HepG2 (cell line): ENCODE measurements at regions not wholly inside any gene's neighbourhood (a gene's known extent, or its start where the extent isn't known, plus 50 kb on each side); places are given as distances from the start of the nearest gene placed in this dataset.

ENCODE experiments used
- ARNT ChIP-seq: fragments of 450-650 bp; IDR thresholded peaks from 2 replicates; pipeline ENCODE4 v1.6.1; 2017
- CHCHD3 ChIP-seq: sonication (generic); formaldehyde crosslinking; IDR thresholded peaks from 2 replicates; pipeline ENCODE4 v1.8.0; 2022; ENCODE audit warnings: mild to moderate bottlenecking, missing genetic modification reagents, moderate library complexity
- FOXO1 ChIP-seq: sonication (generic); formaldehyde crosslinking; IDR thresholded peaks from 2 replicates; pipeline ENCODE4 v1.4.0; 2020; ENCODE audit warnings: missing genetic modification reagents
- HNF4G ChIP-seq, 2 experiments: sonication (generic) in 1 of 2; formaldehyde crosslinking in 1 of 2; IDR thresholded peaks; 2 replicates each; pipeline versions ENCODE4 v1.4.0 to v1.6.1; 2011 to 2020; ENCODE audit warnings: borderline replicate concordance in 2 of 2, low read depth in 2 of 2, mild to moderate bottlenecking in 2 of 2, low read length in 1 of 2, missing genetic modification reagents in 1 of 2, moderate library complexity in 1 of 2
- MXI1 ChIP-seq: IDR thresholded peaks from 3 replicates; pipeline ENCODE4 v1.6.1; 2012; ENCODE audit warnings: low read depth, low read length, inconsistent platforms, borderline replicate concordance
- NFYC ChIP-seq: IDR thresholded peaks from 2 replicates; pipeline ENCODE4 v1.6.1; 2016; ENCODE audit warnings: missing genetic modification reagents, missing compliant biosample characterization
- PHF21A ChIP-seq: sonication (generic); formaldehyde crosslinking; IDR thresholded peaks from 2 replicates; pipeline ENCODE4 v1.5.0; 2020; ENCODE audit warnings: mild to moderate bottlenecking, missing genetic modification reagents
- RAD21 ChIP-seq: fragments of 450-650 bp; formaldehyde crosslinking; IDR thresholded peaks from 2 replicates; pipeline ENCODE4 v1.5.0; 2020; ENCODE audit warnings: mild to moderate bottlenecking
- SRSF9 ChIP-seq: fragments of 200-400 bp; formaldehyde crosslinking; IDR thresholded peaks from 2 replicates; pipeline ENCODE4 v1.6.1; 2018; ENCODE audit warnings: borderline replicate concordance, mild to moderate bottlenecking, low read depth, low read length; ENCODE audit not compliant: insufficient read depth, poor library complexity, severe bottlenecking
- ZNF205 ChIP-seq: IDR thresholded peaks from 2 replicates; pipeline ENCODE4 v1.6.1; 2018; ENCODE audit warnings: missing biosample characterization, missing genetic modification reagents
- ZNF251 ChIP-seq: sonication (generic); formaldehyde crosslinking; IDR thresholded peaks from 2 replicates; pipeline ENCODE4 v1.9.0; 2021; ENCODE audit warnings: mild to moderate bottlenecking, missing genetic modification reagents
- ZNF354B ChIP-seq: sonication (generic); formaldehyde crosslinking; IDR thresholded peaks from 2 replicates; pipeline ENCODE4 v1.8.0; 2022; ENCODE audit warnings: mild to moderate bottlenecking, missing genetic modification reagents
- TF ChIP-seq, protein P1 (sequence below): sonication (generic); formaldehyde crosslinking; IDR thresholded peaks from 2 replicates; pipeline ENCODE4 v1.5.0; 2020; ENCODE audit warnings: mild to moderate bottlenecking, missing genetic modification reagents, moderate library complexity
- TF ChIP-seq, protein P2 (sequence below): sonication (generic); formaldehyde crosslinking; IDR thresholded peaks from 2 replicates; pipeline ENCODE4 v1.5.0; 2020; ENCODE audit warnings: mild to moderate bottlenecking, low read depth, missing genetic modification reagents, borderline replicate concordance
- TF ChIP-seq, protein P3 (sequence below): sonication (generic); formaldehyde crosslinking; conservative IDR thresholded peaks from 2 replicates; pipeline ENCODE4 v1.4.0; 2020; ENCODE audit warnings: missing genetic modification reagents
- TF ChIP-seq, protein P4 (sequence below), 2 experiments: fragments of 450-650 bp in 1 of 2; sonication (generic) in 1 of 2; formaldehyde crosslinking in 1 of 2; IDR thresholded peaks; 2 replicates each; pipeline versions ENCODE4 v1.6.1 to v1.8.0; 2016 to 2022; ENCODE audit warnings: antibody characterized with exemption in 1 of 2, mild to moderate bottlenecking in 1 of 2, missing genetic modification reagents in 1 of 2

DNA sequence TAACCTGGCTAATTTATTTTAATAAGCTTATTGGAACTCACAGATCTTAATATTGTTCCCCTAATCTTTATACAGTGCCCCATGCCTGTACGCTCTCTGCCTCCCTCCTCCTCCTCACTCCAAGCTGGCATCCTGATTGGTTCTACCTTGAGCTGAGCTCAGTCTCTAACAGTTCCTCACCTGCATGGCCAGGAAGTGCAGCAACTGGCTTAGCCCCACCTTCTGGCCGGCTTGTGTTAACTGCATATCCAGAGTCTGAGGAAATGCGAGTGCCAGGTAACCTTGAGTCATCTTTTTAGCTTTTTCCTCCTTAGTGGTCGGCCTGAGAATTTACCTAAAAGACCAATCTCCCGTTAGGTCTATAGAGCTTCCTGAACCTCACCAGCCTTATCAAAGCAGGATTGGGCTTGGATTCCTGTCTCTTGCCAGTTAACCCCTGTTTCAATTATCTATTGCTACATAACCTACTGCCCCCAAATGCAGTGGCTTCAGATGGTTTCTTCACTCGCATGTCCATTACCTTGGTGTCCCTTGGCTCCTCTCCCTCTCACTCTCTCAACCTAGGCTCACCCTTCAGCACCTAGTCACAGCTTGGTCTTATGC, 89.5 kb upstream of the STK39 start (continued):
- TF ChIP-seq, protein P1, sequence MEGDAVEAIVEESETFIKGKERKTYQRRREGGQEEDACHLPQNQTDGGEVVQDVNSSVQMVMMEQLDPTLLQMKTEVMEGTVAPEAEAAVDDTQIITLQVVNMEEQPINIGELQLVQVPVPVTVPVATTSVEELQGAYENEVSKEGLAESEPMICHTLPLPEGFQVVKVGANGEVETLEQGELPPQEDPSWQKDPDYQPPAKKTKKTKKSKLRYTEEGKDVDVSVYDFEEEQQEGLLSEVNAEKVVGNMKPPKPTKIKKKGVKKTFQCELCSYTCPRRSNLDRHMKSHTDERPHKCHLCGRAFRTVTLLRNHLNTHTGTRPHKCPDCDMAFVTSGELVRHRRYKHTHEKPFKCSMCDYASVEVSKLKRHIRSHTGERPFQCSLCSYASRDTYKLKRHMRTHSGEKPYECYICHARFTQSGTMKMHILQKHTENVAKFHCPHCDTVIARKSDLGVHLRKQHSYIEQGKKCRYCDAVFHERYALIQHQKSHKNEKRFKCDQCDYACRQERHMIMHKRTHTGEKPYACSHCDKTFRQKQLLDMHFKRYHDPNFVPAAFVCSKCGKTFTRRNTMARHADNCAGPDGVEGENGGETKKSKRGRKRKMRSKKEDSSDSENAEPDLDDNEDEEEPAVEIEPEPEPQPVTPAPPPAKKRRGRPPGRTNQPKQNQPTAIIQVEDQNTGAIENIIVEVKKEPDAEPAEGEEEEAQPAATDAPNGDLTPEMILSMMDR (CRISPR knock-in tag), result peak; percentile 88
- TF ChIP-seq ZNF251 (CRISPR knock-in tag) (no peak), NFYC (CRISPR knock-in tag) (peak; percentile 45), SRSF9 (no peak), ZNF205 (no peak), RAD21 (peak; percentile 81), CHCHD3 (no peak), HNF4G (IDR thresholded peaks at IDR 0.05; ENCODE audit: borderline replicate concordance, low read depth, low read length) (no peak), HNF4G (CRISPR knock-in tag; IDR thresholded peaks at IDR 0.05; ENCODE audit: borderline replicate concordance, low read depth) (no peak), MXI1 (no peak), ARNT (no peak), FOXO1 (CRISPR knock-in tag) (0 out of 2 replicates have a peak, but pooled peaks have one; percentile 37), PHF21A (CRISPR knock-in tag) (0 out of 2 replicates have a peak, but pooled peaks have one; percentile 17), ZNF354B (0 out of 2 replicates have a peak, but pooled peaks have one; percentile 37)
- TF ChIP-seq, protein P2, sequence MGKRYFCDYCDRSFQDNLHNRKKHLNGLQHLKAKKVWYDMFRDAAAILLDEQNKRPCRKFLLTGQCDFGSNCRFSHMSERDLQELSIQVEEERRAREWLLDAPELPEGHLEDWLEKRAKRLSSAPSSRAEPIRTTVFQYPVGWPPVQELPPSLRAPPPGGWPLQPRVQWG (CRISPR knock-in tag), result no peak
- TF ChIP-seq, protein P3, sequence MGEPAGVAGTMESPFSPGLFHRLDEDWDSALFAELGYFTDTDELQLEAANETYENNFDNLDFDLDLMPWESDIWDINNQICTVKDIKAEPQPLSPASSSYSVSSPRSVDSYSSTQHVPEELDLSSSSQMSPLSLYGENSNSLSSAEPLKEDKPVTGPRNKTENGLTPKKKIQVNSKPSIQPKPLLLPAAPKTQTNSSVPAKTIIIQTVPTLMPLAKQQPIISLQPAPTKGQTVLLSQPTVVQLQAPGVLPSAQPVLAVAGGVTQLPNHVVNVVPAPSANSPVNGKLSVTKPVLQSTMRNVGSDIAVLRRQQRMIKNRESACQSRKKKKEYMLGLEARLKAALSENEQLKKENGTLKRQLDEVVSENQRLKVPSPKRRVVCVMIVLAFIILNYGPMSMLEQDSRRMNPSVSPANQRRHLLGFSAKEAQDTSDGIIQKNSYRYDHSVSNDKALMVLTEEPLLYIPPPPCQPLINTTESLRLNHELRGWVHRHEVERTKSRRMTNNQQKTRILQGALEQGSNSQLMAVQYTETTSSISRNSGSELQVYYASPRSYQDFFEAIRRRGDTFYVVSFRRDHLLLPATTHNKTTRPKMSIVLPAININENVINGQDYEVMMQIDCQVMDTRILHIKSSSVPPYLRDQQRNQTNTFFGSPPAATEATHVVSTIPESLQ (CRISPR knock-in tag), result no peak
- TF ChIP-seq, protein P4, sequence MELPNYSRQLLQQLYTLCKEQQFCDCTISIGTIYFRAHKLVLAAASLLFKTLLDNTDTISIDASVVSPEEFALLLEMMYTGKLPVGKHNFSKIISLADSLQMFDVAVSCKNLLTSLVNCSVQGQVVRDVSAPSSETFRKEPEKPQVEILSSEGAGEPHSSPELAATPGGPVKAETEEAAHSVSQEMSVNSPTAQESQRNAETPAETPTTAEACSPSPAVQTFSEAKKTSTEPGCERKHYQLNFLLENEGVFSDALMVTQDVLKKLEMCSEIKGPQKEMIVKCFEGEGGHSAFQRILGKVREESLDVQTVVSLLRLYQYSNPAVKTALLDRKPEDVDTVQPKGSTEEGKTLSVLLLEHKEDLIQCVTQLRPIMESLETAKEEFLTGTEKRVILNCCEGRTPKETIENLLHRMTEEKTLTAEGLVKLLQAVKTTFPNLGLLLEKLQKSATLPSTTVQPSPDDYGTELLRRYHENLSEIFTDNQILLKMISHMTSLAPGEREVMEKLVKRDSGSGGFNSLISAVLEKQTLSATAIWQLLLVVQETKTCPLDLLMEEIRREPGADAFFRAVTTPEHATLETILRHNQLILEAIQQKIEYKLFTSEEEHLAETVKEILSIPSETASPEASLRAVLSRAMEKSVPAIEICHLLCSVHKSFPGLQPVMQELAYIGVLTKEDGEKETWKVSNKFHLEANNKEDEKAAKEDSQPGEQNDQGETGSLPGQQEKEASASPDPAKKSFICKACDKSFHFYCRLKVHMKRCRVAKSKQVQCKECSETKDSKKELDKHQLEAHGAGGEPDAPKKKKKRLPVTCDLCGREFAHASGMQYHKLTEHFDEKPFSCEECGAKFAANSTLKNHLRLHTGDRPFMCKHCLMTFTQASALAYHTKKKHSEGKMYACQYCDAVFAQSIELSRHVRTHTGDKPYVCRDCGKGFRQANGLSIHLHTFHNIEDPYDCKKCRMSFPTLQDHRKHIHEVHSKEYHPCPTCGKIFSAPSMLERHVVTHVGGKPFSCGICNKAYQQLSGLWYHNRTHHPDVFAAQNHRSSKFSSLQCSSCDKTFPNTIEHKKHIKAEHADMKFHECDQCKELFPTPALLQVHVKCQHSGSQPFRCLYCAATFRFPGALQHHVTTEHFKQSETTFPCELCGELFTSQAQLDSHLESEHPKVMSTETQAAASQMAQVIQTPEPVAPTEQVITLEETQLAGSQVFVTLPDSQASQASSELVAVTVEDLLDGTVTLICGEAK (IDR thresholded peaks at IDR 0.05), result no peak
- TF ChIP-seq, protein P4 (CRISPR knock-in tag; IDR thresholded peaks at IDR 0.05), result no peak
